ENCODE measurements at regions not wholly inside any gene's neighbourhood (a gene's known extent, or its start where the extent isn't known, plus 50 kb on each side); places are given as distances from the start of the nearest gene placed in this dataset.

- DNase-seq (ENCODE audit: low spot score) = peak; percentile 39
Observed at GRCh38 chr4:56240554-56241174, 146.6 kb downstream of the AASDH start.

GRCh38 chr4:56238251-56238650 lies 149.0 kb downstream of the AASDH start:
- no peak for DNase-seq (ENCODE audit: low spot score)

GRCh38 chr4:56235725-56236124 lies 151.6 kb downstream of the AASDH start:
- no peak for DNase-seq (ENCODE audit: low spot score)

GRCh38 chr4:56235011-56235410 lies 152.3 kb downstream of the AASDH start:
- no peak for DNase-seq (ENCODE audit: low spot score)

- DNase-seq (ENCODE audit: low spot score) = no peak
Observed at GRCh38 chr4:56234098-56234497, 153.2 kb downstream of the AASDH start.

GRCh38 chr4:56231410-56231809 lies 155.9 kb downstream of the AASDH start:
- DNase-seq (ENCODE audit: low spot score) = no peak

- no peak for DNase-seq (ENCODE audit: low spot score)
Observed at GRCh38 chr4:56229947-56230346, 157.3 kb downstream of the AASDH start.

- DNase-seq (ENCODE audit: low spot score) = no peak
Observed at GRCh38 chr4:56227301-56227835, 159.9 kb downstream of the AASDH start.

GRCh38 chr4:56226579-56226978 lies 160.7 kb downstream of the AASDH start:
- DNase-seq (ENCODE audit: low spot score) = no peak

- DNase-seq (ENCODE audit: low spot score) = no peak
Observed at GRCh38 chr4:56224641-56225040, 162.7 kb downstream of the AASDH start.

- no peak for DNase-seq (ENCODE audit: low spot score)
Observed at GRCh38 chr4:56222514-56222913, 164.8 kb downstream of the AASDH start.

- no peak for DNase-seq (ENCODE audit: low spot score)
Observed at GRCh38 chr4:56220261-56220660, 167.0 kb downstream of the AASDH start.

- DNase-seq (ENCODE audit: low spot score) = no peak
Observed at GRCh38 chr4:56219447-56219846, 167.8 kb downstream of the AASDH start.

GRCh38 chr4:56218230-56218895 lies 168.9 kb downstream of the AASDH start:
- DNase-seq (ENCODE audit: low spot score) = no peak

- no peak for DNase-seq (ENCODE audit: low spot score)
Observed at GRCh38 chr4:56217343-56217890, 169.9 kb downstream of the AASDH start.

- DNase-seq (ENCODE audit: low spot score) = peak; percentile 59
Observed at GRCh38 chr4:56215901-56216300, 171.4 kb downstream of the AASDH start.

- DNase-seq (ENCODE audit: low spot score) = peak; percentile 33
Observed at GRCh38 chr4:56215141-56215783, 172.0 kb downstream of the AASDH start.

GRCh38 chr4:56213543-56213942 lies 173.7 kb downstream of the AASDH start:
- DNase-seq (ENCODE audit: low spot score) = no peak

- no peak for DNase-seq (ENCODE audit: low spot score)
Observed at GRCh38 chr4:56212774-56213173, 174.5 kb downstream of the AASDH start.

- no peak for DNase-seq (ENCODE audit: low spot score)
Observed at GRCh38 chr4:56211202-56211601, 176.1 kb downstream of the AASDH start.

- DNase-seq (ENCODE audit: low spot score) = no peak
Observed at GRCh38 chr4:56210397-56210796, 176.9 kb downstream of the AASDH start.

GRCh38 chr4:56209767-56210166 lies 177.5 kb downstream of the AASDH start:
- DNase-seq (ENCODE audit: low spot score) = no peak

GRCh38 chr4:56208103-56208502 lies 179.2 kb downstream of the AASDH start:
- DNase-seq (ENCODE audit: low spot score) = no peak

All from A172 (cell line).